Thoracic aorta (tissue), 2 donors: ENCODE measurements at regions not wholly inside any gene's neighbourhood (a gene's known extent, or its start where the extent isn't known, plus 50 kb on each side); places are given as distances from the start of the nearest gene placed in this dataset.

ENCODE experiments used
- ATAC-seq: fragments of 150-250 bp; one replicate; pipeline ENCODE4 v1.8.0; 2017; ENCODE audit warnings: low read depth; ENCODE audit not compliant: insufficient number of reproducible peaks, low FRiP score
- DNase-seq: peaks from one replicate; pipeline ENCODE4 v3.0.0-alpha.2; 2020; ENCODE audit warnings: low spot score
- H3K27ac ChIP-seq, 2 donors: fragments of 200-600 bp; sonication (generic); 1 replicate in 1 of 2; 2 replicates in 1 of 2; pipeline ENCODE4 v1.5.1; 2016; ENCODE audit warnings: mild to moderate bottlenecking in 2 of 2, moderate library complexity in 2 of 2
- H3K27me3 ChIP-seq: fragments of 200-600 bp; sonication (generic); replicated peaks from 2 replicates; pipeline ENCODE4 v1.6.0; 2016; ENCODE audit warnings: mild to moderate bottlenecking; ENCODE audit not compliant: insufficient read depth
- H3K36me3 ChIP-seq: fragments of 200-600 bp; sonication (generic); one replicate; pipeline ENCODE4 v1.5.1; 2016
- H3K4me1 ChIP-seq, 2 donors: fragments of 200-600 bp; sonication (generic); 1 replicate in 1 of 2; 2 replicates in 1 of 2; pipeline versions ENCODE4 v1.5.1 to v1.6.0; 2016; ENCODE audit warnings: low read depth in 2 of 2, mild to moderate bottlenecking in 1 of 2; ENCODE audit not compliant: control insufficient read depth in 1 of 2
- H3K4me3 ChIP-seq: fragments of 200-600 bp; sonication (generic); 2 replicates; pipeline ENCODE4 v1.5.1; 2016; ENCODE audit warnings: mild to moderate bottlenecking
- H3K9me3 ChIP-seq: fragments of 200-600 bp; sonication (generic); 2 replicates; pipeline ENCODE4 v1.5.1; 2016
- TF ChIP-seq, protein P1 (sequence below): fragments of 200-600 bp; sonication (generic); IDR thresholded peaks from one replicate; pipeline ENCODE4 v1.5.1; 2019; ENCODE audit warnings: antibody characterized with exemption

DNA sequence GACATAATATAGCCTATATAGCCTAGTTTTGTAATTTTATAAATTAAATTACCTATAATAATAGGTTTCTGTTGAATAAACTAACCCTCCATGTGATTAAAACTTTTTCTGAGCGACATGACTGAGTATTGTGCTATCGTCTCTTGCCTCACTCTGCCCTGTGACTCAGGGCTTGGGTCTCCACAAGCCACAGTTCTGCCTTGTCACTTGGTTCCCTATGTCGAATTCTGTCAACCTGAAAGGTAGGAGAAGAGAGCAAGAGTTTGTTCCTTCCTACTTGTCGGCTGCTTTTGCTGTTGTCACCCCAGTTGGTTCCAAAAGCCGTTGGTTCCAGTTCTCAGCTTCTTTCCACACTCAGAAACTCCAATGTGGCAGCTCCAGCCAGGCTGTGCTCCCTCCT is 285.9 kb downstream of the PSAT1 start:
- no peaks in the 10 kb centered on the region for H3K36me3 ChIP-seq
- TF ChIP-seq, protein P1, sequence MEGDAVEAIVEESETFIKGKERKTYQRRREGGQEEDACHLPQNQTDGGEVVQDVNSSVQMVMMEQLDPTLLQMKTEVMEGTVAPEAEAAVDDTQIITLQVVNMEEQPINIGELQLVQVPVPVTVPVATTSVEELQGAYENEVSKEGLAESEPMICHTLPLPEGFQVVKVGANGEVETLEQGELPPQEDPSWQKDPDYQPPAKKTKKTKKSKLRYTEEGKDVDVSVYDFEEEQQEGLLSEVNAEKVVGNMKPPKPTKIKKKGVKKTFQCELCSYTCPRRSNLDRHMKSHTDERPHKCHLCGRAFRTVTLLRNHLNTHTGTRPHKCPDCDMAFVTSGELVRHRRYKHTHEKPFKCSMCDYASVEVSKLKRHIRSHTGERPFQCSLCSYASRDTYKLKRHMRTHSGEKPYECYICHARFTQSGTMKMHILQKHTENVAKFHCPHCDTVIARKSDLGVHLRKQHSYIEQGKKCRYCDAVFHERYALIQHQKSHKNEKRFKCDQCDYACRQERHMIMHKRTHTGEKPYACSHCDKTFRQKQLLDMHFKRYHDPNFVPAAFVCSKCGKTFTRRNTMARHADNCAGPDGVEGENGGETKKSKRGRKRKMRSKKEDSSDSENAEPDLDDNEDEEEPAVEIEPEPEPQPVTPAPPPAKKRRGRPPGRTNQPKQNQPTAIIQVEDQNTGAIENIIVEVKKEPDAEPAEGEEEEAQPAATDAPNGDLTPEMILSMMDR = no peak
- H3K4me3 ChIP-seq = no peak overlapping the region
- H3K4me1 ChIP-seq = no peaks in the 10 kb centered on the region
- no peaks in the 10 kb centered on the region for H3K27me3 ChIP-seq
- no peak overlapping the region for H3K27ac ChIP-seq
- no peak for ATAC-seq
- no peak for DNase-seq
- H3K9me3 ChIP-seq = peaks cover 5% of the 10 kb centered on the region

DNA sequence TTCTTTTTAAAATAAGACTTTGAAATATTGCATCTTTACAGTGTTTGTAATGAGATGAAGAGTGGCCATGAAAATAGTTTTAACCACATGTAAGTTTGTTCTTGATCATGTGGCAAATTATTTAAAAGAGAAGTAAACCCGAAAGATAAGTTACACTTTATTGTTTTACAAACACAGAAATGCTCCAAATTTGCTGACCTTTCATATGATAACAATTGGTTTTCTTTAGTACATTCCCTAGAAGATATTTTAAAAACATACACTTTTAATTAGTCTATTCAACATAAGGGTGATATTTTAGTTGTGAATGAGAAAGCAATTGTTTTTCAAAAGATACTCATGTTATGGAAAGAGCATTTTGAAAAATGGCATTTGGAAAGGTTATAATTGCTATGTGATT is 287.7 kb downstream of the PSAT1 start:
- H3K36me3 ChIP-seq = no peaks in the 10 kb centered on the region
- no peak overlapping the region for H3K4me3 ChIP-seq
- H3K4me1 ChIP-seq = no peaks in the 10 kb centered on the region
- TF ChIP-seq, protein P1 = no peak
- ATAC-seq (no peak), DNase-seq (no peak)
- H3K9me3 ChIP-seq = peaks cover 5% of the 10 kb centered on the region
- H3K27ac ChIP-seq = no peak overlapping the region
- no peaks in the 10 kb centered on the region for H3K27me3 ChIP-seq

DNA sequence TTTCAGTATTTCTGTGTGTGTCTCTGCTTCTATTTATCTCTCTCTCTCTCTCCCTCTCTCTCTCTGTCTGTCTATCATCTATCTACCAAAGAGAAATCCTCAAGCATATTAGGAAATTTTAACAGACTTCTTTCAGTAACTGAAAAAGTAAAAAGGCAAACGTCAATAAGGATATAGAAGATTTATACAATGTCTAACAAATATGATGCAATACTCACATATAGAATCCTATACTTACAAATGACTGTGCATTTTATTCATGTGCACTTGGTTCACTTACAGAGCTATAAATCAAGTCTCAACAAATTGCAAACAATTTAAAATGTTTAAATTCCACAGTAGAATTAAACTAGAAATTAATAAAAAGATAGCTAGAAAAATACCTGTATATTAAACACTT is 289.0 kb downstream of the PSAT1 start:
- peaks cover 5% of the 10 kb centered on the region for H3K9me3 ChIP-seq
- H3K4me1 ChIP-seq = no peaks in the 10 kb centered on the region
- no peak overlapping the region for H3K27ac ChIP-seq
- TF ChIP-seq, protein P1 = no peak
- ATAC-seq = no peak
- no peaks in the 10 kb centered on the region for H3K27me3 ChIP-seq
- H3K36me3 ChIP-seq = no peaks in the 10 kb centered on the region
- no peak overlapping the region for H3K4me3 ChIP-seq
- no peak for DNase-seq

DNA sequence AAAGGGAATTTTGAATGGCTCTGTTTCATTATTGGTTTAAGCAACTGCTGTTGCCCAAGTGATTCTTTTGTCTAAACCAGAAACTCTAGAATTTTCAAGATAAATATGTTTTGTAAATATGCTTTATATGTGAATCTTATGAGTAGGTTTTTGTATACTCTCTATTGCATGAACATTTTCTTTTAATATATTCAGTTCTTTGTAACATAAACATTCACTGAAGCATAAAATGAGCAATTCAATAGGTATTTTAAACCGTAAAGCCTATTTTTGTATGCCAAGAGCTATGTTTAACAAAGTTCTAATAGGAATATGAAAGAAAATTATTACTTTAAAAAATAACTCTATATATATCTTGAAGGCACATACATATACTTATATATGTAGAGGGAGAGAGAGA is 293.1 kb downstream of the PSAT1 start:
- H3K27ac ChIP-seq = no peak overlapping the region
- H3K4me1 ChIP-seq = no peaks in the 10 kb centered on the region
- TF ChIP-seq, protein P1 = no peak

DNA sequence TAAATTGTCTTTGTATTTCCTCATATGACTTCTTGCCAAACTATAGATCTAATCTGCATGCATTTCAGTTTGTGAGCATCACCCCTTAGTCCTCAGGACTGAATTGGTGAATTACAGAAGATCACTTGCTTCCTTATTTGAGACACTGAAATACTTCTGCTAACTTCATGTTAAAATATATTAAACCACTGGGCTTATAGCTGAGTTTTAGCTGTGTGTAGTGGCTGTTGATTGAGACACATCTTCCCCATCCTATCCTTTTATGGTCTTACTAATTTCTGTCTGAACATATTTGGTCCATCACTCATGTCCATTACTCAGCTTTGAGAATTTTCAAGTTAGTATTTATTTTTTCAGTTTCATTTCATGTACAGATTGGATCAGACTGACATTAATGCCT is 295.9 kb downstream of the PSAT1 start:
- no peaks in the 10 kb centered on the region for H3K4me1 ChIP-seq
- no peaks in the 10 kb centered on the region for H3K9me3 ChIP-seq
- no peak overlapping the region for H3K4me3 ChIP-seq
- TF ChIP-seq, protein P1 = no peak
- no peaks in the 10 kb centered on the region for H3K36me3 ChIP-seq
- DNase-seq = no peak
- no peak overlapping the region for H3K27ac ChIP-seq
- H3K27me3 ChIP-seq = no peaks in the 10 kb centered on the region
- ATAC-seq = no peak

More for the DNA sequence above, 293.1 kb downstream of the PSAT1 start:
- peaks cover 5% of the 10 kb centered on the region for H3K9me3 ChIP-seq
- no peaks in the 10 kb centered on the region for H3K36me3 ChIP-seq
- ATAC-seq = no peak
- H3K27me3 ChIP-seq = no peaks in the 10 kb centered on the region
- no peak overlapping the region for H3K4me3 ChIP-seq
- no peak for DNase-seq
